GM12891 (cell line): ENCODE measurements at regions not wholly inside any gene's neighbourhood (a gene's known extent, or its start where the extent isn't known, plus 50 kb on each side); places are given as distances from the start of the nearest gene placed in this dataset.

Experiments
- DNase-seq: peaks from one replicate; pipeline ENCODE4 v3.0.0; 2011; ENCODE audit warnings: low spot score; ENCODE audit not compliant: insufficient read length
- FAIRE-seq: peaks from 2 replicates; lab custom pipeline; 2011; peaks lifted over from hg19 to GRCh38; lab: Jason Lieb, UNC
- PAX5 ChIP-seq: IDR thresholded peaks from 2 replicates; pipeline ENCODE4 v1.6.1; 2011; ENCODE audit warnings: low read length, moderate library complexity, mild to moderate bottlenecking; ENCODE audit not compliant: insufficient read depth, severe bottlenecking
- POLR2A ChIP-seq: IDR thresholded peaks from 2 replicates; pipeline ENCODE4 v1.6.1; 2011; ENCODE audit warnings: low read depth, low read length, control low read depth
- POLR2AphosphoS5 ChIP-seq: IDR thresholded peaks from 2 replicates; pipeline ENCODE4 v1.6.1; 2011; ENCODE audit warnings: low read depth, low read length, control low read depth
- POU2F2 ChIP-seq: IDR thresholded peaks from 2 replicates; pipeline ENCODE4 v1.6.1; 2011; ENCODE audit warnings: low read depth, mild to moderate bottlenecking, control low read depth, low read length, moderate library complexity
- SPI1 ChIP-seq: IDR thresholded peaks from 2 replicates; pipeline ENCODE4 v1.6.1; 2011; ENCODE audit warnings: low read depth, low read length, control low read depth
- TAF1 ChIP-seq: IDR thresholded peaks from 2 replicates; pipeline ENCODE4 v1.6.1; 2011; ENCODE audit warnings: low read depth, low read length, control low read depth

- FAIRE-seq (no peak), DNase-seq (no peak)
- no peak for TF ChIP-seq TAF1
- no peak for TF ChIP-seq POLR2AphosphoS5
- TF ChIP-seq POU2F2 = no peak
- no peak for TF ChIP-seq PAX5
- no peak for TF ChIP-seq POLR2A
- no peak for TF ChIP-seq SPI1
Observed at GRCh38 chr1:96074876-96075577, 646.6 kb upstream of the PTBP2 start.

- no peak for DNase-seq
- TF ChIP-seq SPI1 (no peak), POU2F2 (no peak), TAF1 (no peak), POLR2AphosphoS5 (no peak), PAX5 (no peak), POLR2A (no peak)
- FAIRE-seq = no peak
Observed at GRCh38 chr1:96075704-96076455, 645.7 kb upstream of the PTBP2 start.

GRCh38 chr1:96076589-96076988 is 645.0 kb upstream of the PTBP2 start:
- no peak for DNase-seq

GRCh38 chr1:96079581-96079980 is 642.0 kb upstream of the PTBP2 start:
- no peak for FAIRE-seq
- TF ChIP-seq POU2F2 = no peak
- no peak for TF ChIP-seq TAF1
- TF ChIP-seq POLR2A = no peak
- no peak for TF ChIP-seq SPI1
- no peak for TF ChIP-seq POLR2AphosphoS5
- no peak for TF ChIP-seq PAX5

More at GRCh38 chr1:96076589-96076988, 645.0 kb upstream of the PTBP2 start:
- TF ChIP-seq TAF1 = no peak
- TF ChIP-seq POLR2AphosphoS5 = no peak
- TF ChIP-seq SPI1 = no peak
- no peak for TF ChIP-seq PAX5
- no peak for TF ChIP-seq POU2F2
- TF ChIP-seq POLR2A = no peak
- no peak for FAIRE-seq

GRCh38 chr1:96080925-96081324 is 640.7 kb upstream of the PTBP2 start:
- TF ChIP-seq POLR2AphosphoS5 (no peak), POLR2A (no peak), PAX5 (no peak), SPI1 (no peak), TAF1 (no peak), POU2F2 (no peak)
- DNase-seq (no peak), FAIRE-seq (no peak)

More at GRCh38 chr1:96079581-96079980, 642.0 kb upstream of the PTBP2 start:
- DNase-seq = no peak

GRCh38 chr1:96087719-96088118 is 633.9 kb upstream of the PTBP2 start:
- FAIRE-seq (no peak), DNase-seq (no peak)
- TF ChIP-seq POU2F2 (no peak), POLR2AphosphoS5 (no peak), POLR2A (no peak), SPI1 (no peak), TAF1 (no peak), PAX5 (no peak)

- FAIRE-seq (no peak), DNase-seq (no peak)
- TF ChIP-seq POU2F2 (no peak), PAX5 (no peak), POLR2A (no peak), SPI1 (no peak), POLR2AphosphoS5 (no peak), TAF1 (no peak)
Observed at GRCh38 chr1:96090134-96090533, 631.5 kb upstream of the PTBP2 start.

GRCh38 chr1:96095849-96096612 is 625.6 kb upstream of the PTBP2 start:
- DNase-seq (no peak), FAIRE-seq (no peak)
- TF ChIP-seq POU2F2 (no peak), TAF1 (no peak), POLR2A (no peak), POLR2AphosphoS5 (no peak), SPI1 (no peak)
